HK-2 (cell line): ENCODE measurements at regions not wholly inside any gene's neighbourhood (a gene's known extent, or its start where the extent isn't known, plus 50 kb on each side); places are given as distances from the start of the nearest gene placed in this dataset.

ENCODE experiments used
- DNase-seq: peaks from one replicate; pipeline ENCODE4 v3.0.0-alpha.2; 2018; ENCODE audit not compliant: unreplicated experiment

GRCh38 chr2:126568734-126569133, 87.2 kb upstream of the GYPC start:
- no peak for DNase-seq

- DNase-seq: no peak
Observed at GRCh38 chr2:126571403-126571802, 84.6 kb upstream of the GYPC start.

DNA sequence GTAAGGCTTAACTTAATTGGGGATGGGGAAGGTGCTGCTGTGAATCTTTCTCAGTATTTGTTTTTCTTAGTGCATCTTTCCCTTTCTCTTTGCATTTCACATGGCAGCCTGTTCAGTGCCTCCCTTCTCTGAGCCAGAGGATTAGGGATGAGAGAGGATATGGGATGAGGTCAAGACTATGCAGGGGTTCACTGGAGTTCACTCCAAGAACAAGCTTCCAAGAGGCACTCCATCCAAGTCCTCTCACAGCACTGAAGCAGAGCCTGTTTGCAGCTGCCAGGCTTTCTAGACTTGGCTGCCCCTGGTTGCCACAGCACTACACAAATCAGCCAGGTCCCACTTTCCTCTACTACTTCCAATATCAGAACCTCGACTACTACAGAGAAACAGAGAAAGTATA, 80.3 kb upstream of the GYPC start:
- no peak for DNase-seq

- DNase-seq: no peak
Observed at GRCh38 chr2:126579868-126580267, 76.1 kb upstream of the GYPC start.

DNA sequence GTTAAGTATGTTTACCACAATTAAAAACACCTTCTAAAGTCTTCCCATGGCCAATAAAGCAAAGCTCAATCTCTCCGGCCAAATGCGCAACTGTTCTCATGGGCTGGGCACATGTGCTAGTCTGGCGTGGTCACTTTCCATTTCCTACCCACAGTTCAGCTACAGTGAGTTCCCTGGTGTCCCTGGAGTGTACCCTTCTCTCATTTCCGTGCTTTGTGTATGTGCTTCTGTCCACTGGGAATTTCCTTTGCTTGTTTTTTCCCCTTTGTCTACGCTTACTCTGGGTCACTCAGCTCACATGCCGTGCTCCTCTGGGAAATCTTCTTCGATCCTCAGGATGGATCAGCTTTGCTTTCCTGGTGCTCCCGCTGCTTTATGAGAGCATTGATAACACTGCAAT, 69.6 kb upstream of the GYPC start:
- DNase-seq: no peak

DNA sequence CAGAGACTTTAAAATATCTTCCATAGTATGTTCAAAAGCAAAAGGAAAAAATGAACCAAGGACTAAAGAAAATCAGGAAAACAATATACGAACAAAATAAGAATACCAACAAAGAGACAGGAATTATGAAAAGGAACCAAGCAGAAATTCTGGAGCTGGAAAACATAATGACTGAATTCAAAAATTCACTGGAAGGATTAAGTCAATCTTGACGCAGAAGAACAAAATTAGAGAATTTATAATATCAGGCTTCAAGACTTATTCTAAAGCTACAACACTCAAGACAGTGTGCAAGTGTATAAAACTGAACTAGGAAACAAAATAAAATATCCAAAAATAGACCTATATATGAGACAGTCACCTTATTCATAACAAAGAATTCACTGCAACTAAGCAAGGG, 56.9 kb upstream of the GYPC start:
- DNase-seq: no peak

GRCh38 chr2:126600742-126601141, 55.2 kb upstream of the GYPC start:
- no peak for DNase-seq

DNA sequence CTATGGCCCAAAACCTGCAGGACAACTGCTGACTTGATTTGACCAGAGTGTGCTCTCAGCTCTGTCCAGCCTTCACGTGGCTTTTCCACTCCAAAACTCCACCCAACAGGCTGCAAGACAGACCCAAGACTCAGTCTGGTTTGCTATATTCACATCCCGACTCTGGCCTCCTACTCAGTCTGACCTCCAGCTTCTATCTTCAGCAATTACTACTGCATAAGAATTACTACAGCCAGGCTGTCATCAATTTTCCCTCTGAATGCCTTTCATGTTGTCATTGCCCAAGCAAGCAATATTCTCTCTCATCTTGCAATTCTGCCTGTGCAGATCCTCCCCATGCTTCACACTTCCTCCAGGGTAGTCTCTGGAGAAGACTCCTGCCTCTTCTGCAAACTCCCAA, 53.6 kb upstream of the GYPC start:
- no peak for DNase-seq
